B cell (primary cell): ENCODE measurements at regions not wholly inside any gene's neighbourhood (a gene's known extent, or its start where the extent isn't known, plus 50 kb on each side); places are given as distances from the start of the nearest gene placed in this dataset.
"Not testable (repeated sequence)": the region's sequence is repeated elsewhere in the genome, so short reads cannot be mapped to it uniquely, and the experiment has no call there.

Experiments
- ATAC-seq: fragments of 200-7000 bp; cut with Tn5 transposase; one replicate; pipeline ENCODE4 v1.10.0; 2021; ENCODE audit warnings: low read depth, mild to moderate bottlenecking, moderate number of reproducible peaks, moderate library complexity
- CTCF ChIA-PET: fragments of 350-600 bp; sonication (Branson Sonifier 250); formaldehyde crosslinking; loops from one replicate; lab custom pipeline; 2021; ENCODE audit warnings: antibody characterized with exemption, inconsistent platforms; lab: Charles Lee
- POLR2A ChIA-PET: fragments of 350-600 bp; sonication (Branson Sonifier 250); formaldehyde crosslinking; loops from one replicate; lab custom pipeline; 2021; ENCODE audit warnings: antibody characterized with exemption; lab: Charles Lee
- DNase-seq: peaks from one replicate; pipeline ENCODE4 v3.0.0; 2013
- H2AFZ ChIP-seq: 2 replicates; pipeline ENCODE4 v1.6.1; 2012; ENCODE audit warnings: mild to moderate bottlenecking, low read depth, low read length; ENCODE audit not compliant: insufficient read depth, poor library complexity, severe bottlenecking
- H3K27ac ChIP-seq, 2 donors: 1 replicate in 1 of 2; 2 replicates in 1 of 2; pipeline ENCODE4 v1.5.1; 2012 to 2013; ENCODE audit warnings: low read length in 2 of 2, mild to moderate bottlenecking in 2 of 2, moderate library complexity in 1 of 2
- H3K27me3 ChIP-seq, 4 experiments: fragments of 200-600 bp in 1 of 4; sonication (generic) in 1 of 4; replicated peaks in 1 of 4; 1 replicate in 2 of 4; 2 replicates in 2 of 4; pipeline versions ENCODE4 v1.6.1 to v1.7.0; 2013 to 2016; ENCODE audit warnings: low read length in 3 of 4, mild to moderate bottlenecking in 2 of 4, mixed read lengths in 1 of 4, moderate library complexity in 1 of 4; ENCODE audit not compliant: insufficient read depth in 4 of 4, control insufficient read depth in 3 of 4; ENCODE audit errors: control extremely low read depth in 1 of 4
- H3K36me3 ChIP-seq, 2 experiments: replicated peaks in 1 of 2; 1 replicate in 1 of 2; 2 replicates in 1 of 2; pipeline versions ENCODE4 v1.6.1 to v1.7.1; 2013; ENCODE audit warnings: low read length in 1 of 2; ENCODE audit not compliant: insufficient read depth in 2 of 2, control insufficient read depth in 1 of 2; ENCODE audit errors: control extremely low read depth in 1 of 2, extremely low read depth in 1 of 2
- H3K4me1 ChIP-seq, 2 donors: fragments of 200-600 bp in 1 of 2; sonication (generic) in 1 of 2; 1 replicate in 1 of 2; 2 replicates in 1 of 2; pipeline versions ENCODE4 v1.5.1 to v1.6.1; 2013 to 2017; ENCODE audit warnings: low read length in 2 of 2; ENCODE audit not compliant: control insufficient read depth in 2 of 2, insufficient read depth in 2 of 2
- H3K4me2 ChIP-seq: replicated peaks from 2 replicates; pipeline ENCODE3; 2012; ENCODE audit warnings: mild to moderate bottlenecking, low read depth, low read length; ENCODE audit not compliant: poor library complexity, severe bottlenecking
- H3K4me3 ChIP-seq, 5 experiments: fragments of 200-600 bp in 1 of 5; sonication (generic) in 1 of 5; 1 replicate in 3 of 5; 2 replicates in 2 of 5; pipeline versions ENCODE4 v1.5.1 to v1.7.0; 2011 to 2016; ENCODE audit warnings: low read length in 4 of 5, mild to moderate bottlenecking in 4 of 5, low read depth in 2 of 5, control low read depth in 1 of 5, moderate library complexity in 1 of 5; ENCODE audit not compliant: insufficient read depth in 1 of 5; ENCODE audit errors: control extremely low read depth in 1 of 5, extremely low read depth in 1 of 5
- H3K79me2 ChIP-seq: fragments of 200-600 bp; sonication (generic); one replicate; pipeline ENCODE4 v1.6.0; 2016; ENCODE audit warnings: low read length; ENCODE audit not compliant: control insufficient read depth, insufficient read depth
- H3K9ac ChIP-seq: fragments of 200-600 bp; sonication (generic); 2 replicates; pipeline ENCODE4 v1.6.1; 2017; ENCODE audit warnings: mild to moderate bottlenecking, low read length, moderate library complexity
- H3K9me3 ChIP-seq, 3 donors: one replicate each; pipeline versions ENCODE4 v1.6.1 to v1.7.1; 2013; ENCODE audit warnings: low read length in 2 of 3; ENCODE audit not compliant: control insufficient read depth in 2 of 3, insufficient read depth in 1 of 3; ENCODE audit errors: control extremely low read depth in 1 of 3
- H4K20me1 ChIP-seq: 2 replicates; pipeline ENCODE4 v1.6.0; 2012; ENCODE audit warnings: mild to moderate bottlenecking, low read length; ENCODE audit not compliant: insufficient read depth, control insufficient read depth, poor library complexity, severe bottlenecking
- H3K27ac Mint-ChIP-seq: one replicate; pipeline ENCODE4 v1.8.0; 2021; ENCODE audit warnings: mixed read lengths
- H3K27me3 Mint-ChIP-seq: one replicate; pipeline ENCODE4 v1.8.0; 2021; ENCODE audit warnings: mixed read lengths
- H3K4me1 Mint-ChIP-seq: one replicate; pipeline ENCODE4 v1.8.0; 2021; ENCODE audit warnings: mixed read lengths
- H3K4me3 Mint-ChIP-seq: one replicate; pipeline ENCODE4 v1.8.0; 2021; ENCODE audit warnings: mixed read lengths
- H3K9me3 Mint-ChIP-seq: one replicate; pipeline ENCODE4 v1.8.0; 2022; ENCODE audit warnings: mixed read lengths; ENCODE audit not compliant: insufficient read depth
- EZH2 ChIP-seq: IDR thresholded peaks from 2 replicates; pipeline ENCODE4 v1.6.1; 2012; ENCODE audit warnings: borderline replicate concordance, low read depth, mild to moderate bottlenecking, moderate library complexity, low read length; ENCODE audit not compliant: insufficient read depth, poor library complexity, severe bottlenecking
- WGBS: methylation state at CpG from one replicate; pipeline ENCODE4 v1.1.5; 2013; ENCODE audit warnings: missing lambda C conversion rate; ENCODE audit not compliant: insufficient coverage; 5-methylcytosine and 5-hydroxymethylcytosine counted together
- intact Hi-C: fragments of 100-400 bp; cut with micrococcal nuclease; formaldehyde crosslinking; loops from one replicate; pipeline ENCODE4 v1.10.0; 2022
- TF ChIP-seq, protein P1 (sequence below): fragments of 200-600 bp; IDR thresholded peaks from one replicate; pipeline ENCODE4 v1.8.0; 2022; ENCODE audit warnings: antibody characterized with exemption, mild to moderate bottlenecking

DNA sequence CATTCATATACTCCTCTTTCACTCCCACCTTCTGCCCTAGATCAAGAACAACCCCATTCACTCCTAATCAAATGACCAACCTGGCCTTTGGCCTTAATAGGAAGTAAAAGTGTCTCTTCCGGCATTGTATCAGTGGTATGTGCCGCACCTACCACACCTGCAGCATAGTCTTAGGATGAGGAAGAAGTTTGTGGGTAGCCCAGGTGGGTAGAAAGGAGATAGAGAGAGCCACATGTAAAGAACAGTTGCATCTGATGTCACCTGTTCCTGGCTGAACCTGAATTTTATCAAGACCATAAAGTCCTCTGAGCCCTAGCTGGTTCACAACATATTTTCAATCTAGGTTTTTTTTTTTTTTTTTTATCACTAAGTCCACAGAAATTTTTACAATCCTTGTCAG lies 55.5 kb upstream of the PTPN12 start:
- Mint-ChIP-seq H3K4me3 (no peak overlapping the region), H3K4me1 (peaks cover 3% of the 10 kb centered on the region), H3K9me3 (no peaks in the 10 kb centered on the region), H3K27me3 (peaks cover 5% of the 10 kb centered on the region), H3K27ac (no peak overlapping the region)
- no peaks in the 10 kb centered on the region for H4K20me1 ChIP-seq
- H2AFZ ChIP-seq: no peak overlapping the region
- H3K9ac ChIP-seq: no peak overlapping the region
- H3K36me3 ChIP-seq: no peaks in the 10 kb centered on the region
- no peaks in the 10 kb centered on the region for H3K79me2 ChIP-seq
- POLR2A ChIA-PET: no interaction called here
- no peaks in the 10 kb centered on the region for H3K9me3 ChIP-seq
- CTCF ChIA-PET: interaction anchor here (0.9 kb wide), 1 partner anchor 130 kb away, joined by 3 read pairs; no protein-coding TSS in a partner anchor
- DNase-seq: no peak
- TF ChIP-seq EZH2: no peak
- TF ChIP-seq, protein P1, sequence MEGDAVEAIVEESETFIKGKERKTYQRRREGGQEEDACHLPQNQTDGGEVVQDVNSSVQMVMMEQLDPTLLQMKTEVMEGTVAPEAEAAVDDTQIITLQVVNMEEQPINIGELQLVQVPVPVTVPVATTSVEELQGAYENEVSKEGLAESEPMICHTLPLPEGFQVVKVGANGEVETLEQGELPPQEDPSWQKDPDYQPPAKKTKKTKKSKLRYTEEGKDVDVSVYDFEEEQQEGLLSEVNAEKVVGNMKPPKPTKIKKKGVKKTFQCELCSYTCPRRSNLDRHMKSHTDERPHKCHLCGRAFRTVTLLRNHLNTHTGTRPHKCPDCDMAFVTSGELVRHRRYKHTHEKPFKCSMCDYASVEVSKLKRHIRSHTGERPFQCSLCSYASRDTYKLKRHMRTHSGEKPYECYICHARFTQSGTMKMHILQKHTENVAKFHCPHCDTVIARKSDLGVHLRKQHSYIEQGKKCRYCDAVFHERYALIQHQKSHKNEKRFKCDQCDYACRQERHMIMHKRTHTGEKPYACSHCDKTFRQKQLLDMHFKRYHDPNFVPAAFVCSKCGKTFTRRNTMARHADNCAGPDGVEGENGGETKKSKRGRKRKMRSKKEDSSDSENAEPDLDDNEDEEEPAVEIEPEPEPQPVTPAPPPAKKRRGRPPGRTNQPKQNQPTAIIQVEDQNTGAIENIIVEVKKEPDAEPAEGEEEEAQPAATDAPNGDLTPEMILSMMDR: no peak
- no peaks in the 10 kb centered on the region for H3K4me1 ChIP-seq
- peaks cover 0 to 3% (median 0%) of the 10 kb centered on the region in 4 experiments for H3K27me3 ChIP-seq
- ATAC-seq: no peak
- intact Hi-C loops: no loop called here
- H3K27ac ChIP-seq: no peak overlapping the region
- no peak overlapping the region for H3K4me3 ChIP-seq
- no peak overlapping the region for H3K4me2 ChIP-seq
- 80% methylated on average over 1 of the region's 2 CpGs for WGBS

DNA sequence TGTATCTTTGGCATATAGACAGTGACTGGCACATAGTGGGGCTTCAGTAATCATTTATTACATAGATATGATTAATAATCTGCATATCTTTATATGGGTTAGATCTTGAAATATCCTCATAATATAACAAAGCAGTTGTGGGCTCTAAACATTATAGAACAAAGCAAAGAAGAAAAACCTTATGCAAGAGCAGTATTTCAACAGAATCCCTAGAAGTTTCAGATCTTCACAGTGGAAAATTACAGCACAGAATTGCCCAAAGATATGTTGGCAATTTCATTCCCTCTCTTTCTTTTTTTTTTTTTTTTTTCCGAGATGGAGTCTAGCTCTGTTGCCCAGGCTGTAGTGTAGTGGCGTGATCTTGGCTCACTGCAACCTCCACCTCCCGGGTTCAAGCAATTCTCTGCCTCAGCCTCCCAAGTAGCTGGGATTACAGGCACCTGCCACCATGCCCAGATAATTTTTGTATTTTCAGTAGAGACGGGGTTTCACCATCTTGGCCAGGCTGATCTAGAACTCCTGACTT lies 56.9 kb upstream of the PTPN12 start:
- H4K20me1 ChIP-seq, POLR2A ChIA-PET, H2AFZ ChIP-seq, CTCF ChIA-PET, H3K27ac ChIP-seq, H3K27me3 Mint-ChIP-seq, H3K79me2 ChIP-seq, H3K9me3 ChIP-seq, H3K4me3 Mint-ChIP-seq, H3K27me3 ChIP-seq, intact Hi-C loops, H3K4me1 Mint-ChIP-seq, H3K4me2 ChIP-seq, ATAC-seq, H3K4me1 ChIP-seq, H3K9me3 Mint-ChIP-seq, DNase-seq, H3K36me3 ChIP-seq, H3K4me3 ChIP-seq, H3K27ac Mint-ChIP-seq, H3K9ac ChIP-seq: not testable (repeated sequence)
- 100% methylated on average over 1 of the region's 4 CpGs for WGBS
